H1 (cell line): ENCODE measurements at regions not wholly inside any gene's neighbourhood (a gene's known extent, or its start where the extent isn't known, plus 50 kb on each side); places are given as distances from the start of the nearest gene placed in this dataset.

ENCODE experiments used
- HDAC6 ChIP-seq: IDR thresholded peaks from one replicate; pipeline ENCODE4 v1.7.1; 2012; ENCODE audit warnings: low read depth, mild to moderate bottlenecking, inconsistent platforms, low read length, moderate library complexity
- YY1 ChIP-seq: IDR thresholded peaks from 2 replicates; pipeline ENCODE4 v1.6.1; 2011; ENCODE audit warnings: low read depth, mild to moderate bottlenecking, low read length

GRCh38 chr13:58680115-58680514 lies 1048.6 kb downstream of the PCDH17 start (continued):
- TF ChIP-seq YY1 (no peak), HDAC6 (no peak)
